GM18868 (cell line): ENCODE measurements at regions not wholly inside any gene's neighbourhood (a gene's known extent, or its start where the extent isn't known, plus 50 kb on each side); places are given as distances from the start of the nearest gene placed in this dataset.

ENCODE experiments used
- ATAC-seq: cut with Tn5 transposase; IDR thresholded peaks from one replicate; pipeline ENCODE4 v1.9.1; 2021; ENCODE audit warnings: mild to moderate bottlenecking, moderate library complexity; ENCODE audit not compliant: unreplicated experiment

DNA sequence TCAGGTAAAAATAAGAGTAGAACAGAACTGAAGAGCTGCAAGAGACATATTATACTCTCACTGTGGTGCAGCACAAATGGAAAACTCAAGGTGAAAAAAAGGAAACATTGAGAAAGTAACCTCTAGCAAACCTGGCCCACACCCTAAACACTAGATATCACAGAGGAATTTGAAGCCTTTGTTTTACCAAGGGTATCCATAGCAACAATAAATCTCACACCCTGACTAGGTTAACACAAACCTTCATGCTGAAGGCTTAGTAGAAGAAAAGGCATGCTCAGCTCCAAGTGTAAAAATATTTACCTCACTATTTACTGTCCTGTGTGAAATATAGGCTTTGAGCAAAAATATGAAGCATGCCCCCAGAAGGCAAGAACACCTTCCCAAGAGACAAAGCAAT lies 61.9 kb upstream of the TAB3 start:
- no peak for ATAC-seq

DNA sequence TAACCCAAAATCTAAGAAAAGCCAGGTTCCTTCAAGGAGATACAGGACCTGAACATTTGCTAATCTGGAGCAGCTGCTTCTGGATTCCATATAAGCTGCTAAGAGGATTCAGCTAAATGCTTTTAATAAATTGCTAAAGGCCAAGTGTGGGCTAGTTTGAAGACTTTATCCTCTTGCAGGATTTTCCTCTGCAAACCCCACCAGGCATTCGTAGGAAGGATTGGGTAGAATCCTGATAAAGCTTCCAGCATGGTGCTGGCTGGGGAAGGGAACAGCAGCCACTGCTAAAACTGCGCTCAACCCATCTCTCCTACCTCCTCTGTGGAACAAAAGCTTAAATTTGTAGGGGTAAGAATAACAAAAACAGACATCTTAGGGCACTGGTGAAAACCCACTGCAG lies 61.3 kb upstream of the TAB3 start:
- ATAC-seq: no peak

DNA sequence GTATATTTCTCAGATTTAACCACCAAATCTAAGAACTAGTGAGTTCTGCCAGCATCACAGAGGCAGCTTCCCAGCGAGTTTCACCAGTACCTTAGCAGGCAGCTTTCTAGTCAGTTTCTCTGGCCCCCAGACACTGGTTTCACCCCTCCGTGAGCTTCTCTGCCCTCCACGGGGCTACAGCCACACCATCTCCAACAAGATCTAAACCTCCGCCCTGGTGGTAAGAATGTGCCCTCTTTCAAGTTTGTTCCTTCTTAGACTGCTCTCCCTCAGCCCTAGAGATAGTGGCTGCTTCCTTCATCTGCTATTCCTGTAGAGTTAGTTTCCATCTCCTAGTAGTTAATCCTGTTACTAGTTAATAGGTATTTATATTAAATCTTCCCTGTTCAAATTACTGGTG lies 60.5 kb upstream of the TAB3 start:
- ATAC-seq: no peak

DNA sequence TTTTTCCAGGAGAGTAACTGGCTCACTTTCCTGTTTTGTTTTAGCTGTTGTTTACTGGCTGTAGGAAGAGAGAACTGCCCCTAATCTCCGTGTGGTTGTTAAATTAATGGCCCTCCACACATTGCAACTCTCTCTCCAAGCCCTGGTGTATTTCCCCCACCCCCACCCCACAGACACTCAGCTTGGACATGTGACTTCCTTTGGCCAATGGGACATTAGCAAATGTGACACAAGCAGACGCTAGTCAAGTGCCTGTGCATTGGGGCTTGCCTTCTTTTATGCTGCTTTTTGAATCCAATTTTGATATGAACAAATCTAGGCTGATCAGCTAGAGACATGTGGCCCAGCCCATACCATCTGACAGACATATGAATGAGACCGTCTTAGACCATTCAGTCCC lies 59.6 kb upstream of the TAB3 start:
- ATAC-seq: no peak

DNA sequence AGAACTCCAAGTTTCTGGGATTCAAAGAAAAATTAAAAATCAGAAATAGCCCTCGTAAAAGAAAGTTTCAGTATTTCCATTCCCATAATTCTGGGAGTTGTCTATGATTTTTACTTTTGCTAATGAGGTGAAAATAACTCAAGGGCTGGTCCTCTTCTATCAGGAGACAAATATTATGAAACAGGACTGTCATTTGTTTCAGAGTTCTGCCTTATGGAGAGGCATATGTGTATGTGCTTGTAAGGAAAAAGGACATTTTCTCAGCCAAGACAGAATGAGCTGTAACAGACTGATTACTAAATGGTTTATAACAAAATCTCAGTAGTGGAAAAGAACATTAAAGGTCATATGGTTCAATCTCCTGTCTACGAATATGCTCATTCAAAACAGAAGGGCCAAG lies 59.0 kb upstream of the TAB3 start:
- ATAC-seq: no peak

DNA sequence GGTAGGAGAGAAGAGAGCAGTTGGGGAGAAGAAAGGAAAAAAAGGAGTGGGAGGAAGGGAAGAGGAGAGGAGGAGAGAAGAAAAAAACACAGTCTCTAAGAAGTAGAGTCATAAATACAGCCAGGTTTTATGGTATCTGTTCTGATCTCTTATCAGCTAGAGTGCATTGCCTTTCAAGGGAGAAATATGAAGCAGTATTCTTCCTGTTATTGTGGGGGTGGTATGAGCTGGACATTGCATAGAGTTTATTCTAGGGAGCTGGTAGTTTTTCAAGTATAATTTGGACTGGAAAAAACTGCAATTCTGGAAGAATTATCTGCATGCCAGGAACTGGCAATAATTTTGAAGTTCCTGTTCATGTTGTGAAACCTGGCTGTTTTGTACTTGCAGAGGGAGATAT lies 54.9 kb upstream of the TAB3 start:
- no peak for ATAC-seq

DNA sequence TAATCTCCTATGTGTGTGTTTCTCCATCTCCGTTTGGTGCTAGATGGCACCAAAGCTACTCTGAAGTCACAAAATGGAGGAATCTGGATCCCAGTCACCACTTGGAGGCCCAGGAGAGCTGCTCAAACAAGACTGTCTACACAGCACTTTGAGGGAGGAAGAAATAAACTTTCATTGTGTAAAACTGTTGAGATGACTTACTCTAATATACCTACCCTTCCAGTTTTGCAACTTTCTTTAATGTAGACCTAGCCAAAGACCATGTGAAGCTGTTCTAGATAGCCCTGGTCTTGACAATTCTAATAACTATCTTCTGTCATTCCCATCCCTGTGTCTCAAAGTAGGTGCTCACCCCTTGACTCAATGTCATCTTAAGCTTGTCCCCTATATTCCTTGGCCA lies 52.8 kb upstream of the TAB3 start:
- ATAC-seq: no peak

DNA sequence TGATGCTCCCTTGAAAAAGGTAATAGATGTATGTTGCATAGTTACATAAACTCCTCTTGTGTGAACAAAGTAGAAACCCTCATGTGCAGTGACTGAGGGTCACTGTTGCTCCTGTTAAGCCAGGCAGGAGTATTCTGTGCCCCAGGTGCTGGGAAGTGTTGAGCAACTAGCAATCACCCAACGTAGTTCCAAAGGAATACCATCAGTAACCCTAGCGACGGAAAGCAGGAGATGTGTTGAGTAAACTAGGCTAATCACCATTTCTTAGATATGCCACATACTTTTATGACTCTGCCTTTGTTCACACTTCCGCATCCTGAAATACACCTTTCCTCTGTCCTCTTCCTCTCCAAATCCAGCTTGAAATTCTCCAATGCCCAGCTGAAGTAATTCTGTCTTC lies 50.9 kb upstream of the TAB3 start:
- no peak for ATAC-seq
